HG03108 (cell line): ENCODE measurements at regions not wholly inside any gene's neighbourhood (a gene's known extent, or its start where the extent isn't known, plus 50 kb on each side); places are given as distances from the start of the nearest gene placed in this dataset.

Experiments used
- ATAC-seq: cut with Tn5 transposase; IDR thresholded peaks from one replicate; pipeline ENCODE4 v1.9.1; 2021; ENCODE audit warnings: moderate library complexity; ENCODE audit not compliant: unreplicated experiment

DNA sequence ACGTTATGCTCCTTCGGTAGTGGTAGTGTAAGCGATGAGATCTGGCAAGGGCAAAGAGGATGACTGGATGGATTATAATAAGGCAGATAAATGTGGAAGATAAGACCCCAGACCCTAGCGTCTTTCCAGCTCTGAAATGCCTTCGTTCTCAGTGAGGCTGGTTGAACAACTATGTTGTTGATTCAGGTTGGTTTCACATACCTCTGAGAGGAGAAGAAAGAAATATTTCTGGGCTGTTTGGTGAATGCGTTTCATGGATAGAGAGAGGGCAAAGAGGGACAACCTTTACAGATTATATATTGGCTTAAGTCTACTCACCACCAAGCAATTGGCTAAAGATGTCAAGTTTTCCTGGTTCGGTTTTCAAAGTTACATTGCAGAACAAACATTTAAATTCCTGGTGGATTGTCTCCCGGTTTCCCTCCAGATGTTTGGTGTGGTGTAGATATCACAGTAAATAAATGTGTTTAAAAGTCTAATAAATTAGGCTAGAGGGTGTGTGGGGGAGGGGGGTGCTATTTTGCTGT is 190.1 kb upstream of the GLI2 start:
- no peak for ATAC-seq

DNA sequence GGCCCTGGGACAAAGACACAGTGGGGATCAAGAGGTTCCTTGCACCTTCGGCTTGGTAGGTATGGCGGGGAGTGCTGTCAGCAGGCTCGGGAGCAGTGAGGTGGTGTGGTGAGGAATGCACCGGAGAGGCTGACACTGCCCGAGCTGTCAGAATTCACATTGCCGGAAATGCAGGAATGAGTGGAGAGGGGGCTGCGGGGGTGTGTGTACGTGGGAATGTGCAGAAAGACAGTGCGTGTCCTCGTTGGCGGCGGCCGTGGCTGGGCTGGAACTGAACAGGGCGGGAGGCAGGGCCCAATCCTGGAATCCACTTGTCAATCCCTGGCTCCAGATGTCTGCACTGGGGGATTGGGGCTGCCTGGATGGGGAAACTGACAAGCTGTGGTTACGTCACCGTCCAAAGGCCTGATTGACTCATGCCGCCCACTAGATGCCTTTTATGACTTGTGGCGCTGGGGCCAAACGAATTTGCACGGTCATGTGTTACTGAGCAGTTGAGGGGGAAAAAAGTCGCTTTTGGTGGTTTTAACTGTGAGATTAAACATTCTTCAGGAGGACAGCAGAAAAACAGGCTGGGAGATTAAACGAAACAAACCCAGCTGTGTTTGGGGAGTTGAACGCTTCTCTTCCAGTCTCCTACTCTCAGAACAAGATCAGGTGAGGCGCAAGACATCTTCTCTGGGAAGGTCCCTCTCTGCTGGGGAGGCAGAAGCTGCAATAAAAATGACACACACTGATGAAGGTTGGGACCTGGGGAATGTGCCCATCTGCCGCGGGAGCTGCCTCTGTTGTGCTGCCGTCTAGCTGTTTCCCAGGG is 189.4 kb upstream of the GLI2 start:
- ATAC-seq, result no peak

DNA sequence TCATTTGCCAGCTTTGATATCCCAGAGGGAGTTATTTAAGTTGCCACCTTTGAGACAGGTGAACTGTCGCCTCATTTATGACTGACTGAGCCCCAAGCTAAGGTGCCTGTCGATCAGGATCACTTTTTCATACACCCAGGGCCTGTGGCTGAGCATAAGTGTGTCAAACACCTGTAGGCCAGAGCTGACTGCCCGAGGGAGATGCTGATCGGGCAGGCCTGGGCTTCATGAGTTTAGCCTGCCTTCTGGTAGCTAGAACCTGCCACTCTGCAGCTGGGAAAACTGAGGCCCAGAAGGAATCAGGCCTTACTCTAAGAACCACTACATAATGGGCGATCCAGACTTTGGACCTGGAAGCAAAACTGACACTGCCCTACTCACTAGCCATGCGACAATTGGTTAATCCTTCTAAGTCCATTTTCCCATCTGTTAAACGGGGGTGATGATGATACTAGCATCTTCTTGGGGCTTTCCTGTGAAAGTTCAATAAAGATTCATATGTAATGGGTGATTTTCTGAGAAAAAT is 188.7 kb upstream of the GLI2 start:
- no peak for ATAC-seq

DNA sequence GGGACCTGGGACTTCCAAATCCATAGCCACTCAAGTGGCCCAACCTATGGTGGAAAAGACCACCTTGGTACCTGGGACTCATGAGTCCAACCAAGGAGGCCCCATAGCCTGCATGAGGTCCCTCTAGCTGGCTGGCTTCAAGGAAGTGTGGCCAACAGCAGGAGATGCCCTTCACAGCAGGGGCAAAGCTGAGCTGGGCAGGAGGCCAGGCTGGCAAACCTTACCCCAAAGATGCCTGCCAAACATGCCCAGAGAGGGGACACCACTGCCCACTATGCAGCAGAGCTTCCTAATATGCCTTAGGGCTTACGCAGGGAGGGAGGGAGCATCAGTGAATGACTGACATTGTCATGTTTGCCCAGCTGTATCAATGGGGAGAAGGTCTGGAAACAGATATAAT is 188.0 kb upstream of the GLI2 start:
- ATAC-seq, result no peak

DNA sequence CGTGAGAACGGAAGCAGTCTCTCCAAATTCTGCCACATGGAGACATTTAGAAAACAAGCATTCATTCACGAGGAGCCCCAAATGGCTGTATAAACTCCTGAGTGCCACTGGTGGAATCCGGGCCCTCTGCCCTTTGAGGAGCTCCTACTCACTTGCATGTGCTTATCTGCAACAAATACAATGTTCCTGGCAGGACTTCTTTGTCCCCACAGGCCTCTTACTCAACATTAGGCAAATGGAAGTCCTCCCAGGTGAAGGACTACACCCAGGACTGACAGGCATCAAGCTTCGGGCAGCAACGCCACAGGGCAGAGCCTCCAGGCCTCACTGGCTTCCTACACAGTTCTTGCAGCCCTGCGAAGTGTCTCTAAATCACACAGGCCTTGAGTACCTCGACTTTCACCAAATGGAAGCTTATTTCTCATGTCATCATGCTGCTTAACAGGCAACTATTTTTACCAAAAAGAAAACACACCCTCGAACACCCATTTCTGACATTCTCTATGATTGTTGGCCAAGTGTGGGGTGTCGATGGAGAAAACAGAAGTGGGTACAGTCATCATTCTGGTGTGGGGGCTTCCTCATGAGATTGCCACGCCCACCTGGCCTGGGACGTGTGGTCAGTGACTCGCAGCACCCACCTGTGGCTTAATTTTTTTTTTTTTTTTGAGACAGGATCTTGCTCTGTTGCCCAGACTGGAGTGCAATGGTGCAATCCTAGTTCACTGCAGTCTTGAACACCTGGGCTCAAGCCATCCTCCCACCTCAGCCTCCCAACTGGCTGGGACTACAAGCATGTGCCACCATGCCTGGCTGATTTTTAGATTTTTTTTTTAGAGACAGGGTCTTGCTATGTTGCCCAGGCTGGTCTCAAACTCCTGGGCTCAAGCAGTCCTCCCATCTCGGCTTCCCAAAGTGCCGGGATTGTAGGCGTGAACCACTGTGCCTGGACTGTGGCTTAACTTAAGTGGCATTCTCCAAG is 186.8 kb upstream of the GLI2 start:
- no peak for ATAC-seq

DNA sequence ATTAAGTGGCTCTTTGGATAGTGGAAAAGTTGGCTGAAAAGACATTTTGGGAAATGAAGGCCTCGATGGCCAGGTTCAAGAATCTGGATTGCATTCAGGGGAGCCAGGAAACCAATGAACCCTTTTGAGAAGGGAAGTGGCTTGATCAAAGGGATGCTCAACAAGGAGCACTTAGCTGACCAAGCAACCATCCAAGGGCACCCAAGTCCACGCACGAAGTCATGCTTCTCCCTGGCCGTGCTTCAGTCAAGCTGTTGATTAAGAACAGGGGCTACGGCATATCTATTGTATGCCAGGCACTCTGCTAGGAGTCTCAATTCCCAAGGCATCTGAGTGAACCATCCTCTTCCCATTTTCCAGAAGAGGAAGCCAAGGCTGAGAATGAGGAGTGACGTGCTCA is 185.8 kb upstream of the GLI2 start:
- no peak for ATAC-seq

DNA sequence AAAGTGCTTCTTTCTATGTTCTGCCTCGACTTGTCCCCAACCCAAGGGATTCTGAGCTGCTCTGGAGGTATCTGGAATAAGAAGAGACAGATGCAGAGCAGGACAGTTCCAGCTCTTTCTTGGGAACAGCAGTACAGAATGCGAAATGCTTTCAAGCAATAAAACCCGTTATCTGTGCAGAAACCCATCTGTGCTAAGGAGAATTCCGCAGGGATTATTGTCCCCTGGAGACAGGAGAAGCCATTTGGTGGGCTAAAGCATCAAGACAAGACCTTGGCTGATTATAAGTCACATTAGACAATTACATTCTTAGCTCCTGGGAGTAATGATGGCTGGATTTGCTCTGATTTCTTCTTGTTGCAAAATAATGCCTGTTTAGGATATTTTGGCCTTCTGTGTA is 185.4 kb upstream of the GLI2 start:
- ATAC-seq, result no peak

DNA sequence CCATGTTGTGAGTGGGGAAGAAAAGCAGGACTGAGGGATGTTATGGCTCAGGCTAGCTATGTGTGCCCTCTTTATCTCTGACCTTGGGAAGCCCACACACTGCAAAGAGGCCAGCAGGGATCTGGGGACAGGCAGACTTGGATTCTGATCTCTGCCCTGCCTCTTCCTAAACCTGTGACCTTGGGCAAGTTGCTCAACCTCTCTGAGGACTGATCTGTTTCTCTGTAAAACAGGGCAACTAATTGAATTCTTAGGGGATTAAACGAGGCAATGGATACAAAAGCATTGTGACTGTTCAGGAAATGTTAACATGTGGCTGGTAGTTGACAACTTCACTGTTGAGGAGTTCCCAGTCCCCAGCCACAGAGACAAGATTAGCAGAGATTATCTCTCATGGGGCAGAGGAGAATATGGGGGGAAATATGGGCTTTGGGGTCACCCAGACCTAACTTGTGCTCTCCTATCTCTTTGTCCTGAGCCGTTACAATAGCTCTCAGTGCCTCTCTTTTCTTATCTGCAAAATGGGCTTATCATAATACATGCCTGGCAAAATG is 184.7 kb upstream of the GLI2 start:
- no peak for ATAC-seq

DNA sequence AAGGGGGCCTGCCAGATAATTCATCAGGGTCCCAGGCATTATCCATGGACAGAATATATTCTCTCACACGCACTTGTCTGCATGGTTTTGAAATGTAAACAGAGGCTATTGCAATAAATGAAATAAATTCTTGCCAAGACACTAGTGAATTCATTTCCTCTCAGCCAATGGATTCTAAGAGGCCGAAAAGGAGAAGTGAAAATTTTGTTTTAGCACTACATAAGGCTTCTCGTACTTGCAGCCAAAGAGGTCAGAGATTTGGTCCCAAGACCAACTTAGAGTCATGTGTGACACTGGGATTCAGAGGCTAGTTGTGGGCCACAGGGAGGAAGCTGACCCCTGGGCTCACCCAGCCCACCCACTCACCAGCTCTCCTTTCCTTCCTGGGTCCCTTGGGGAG is 184.1 kb upstream of the GLI2 start:
- ATAC-seq, result no peak

DNA sequence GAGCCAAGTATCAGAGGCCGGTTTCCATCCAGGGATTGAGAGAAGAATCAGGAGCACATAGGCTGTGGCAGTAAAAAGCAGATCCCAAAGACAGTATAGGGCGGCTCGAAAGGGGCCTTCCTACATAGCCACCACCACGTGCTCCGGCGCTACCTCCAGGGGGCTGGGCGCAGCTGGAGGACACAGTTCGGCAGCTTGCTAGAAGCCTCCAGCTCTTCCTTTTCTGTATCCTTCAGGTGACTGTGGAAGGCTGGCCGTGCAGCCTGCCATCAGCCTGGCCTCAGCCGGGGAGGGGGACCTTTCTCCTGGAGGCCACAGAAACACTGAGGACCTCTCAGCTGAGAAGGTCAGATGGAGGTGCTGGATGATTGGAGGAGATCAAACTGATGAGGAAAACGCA is 183.6 kb upstream of the GLI2 start:
- ATAC-seq, result no peak

DNA sequence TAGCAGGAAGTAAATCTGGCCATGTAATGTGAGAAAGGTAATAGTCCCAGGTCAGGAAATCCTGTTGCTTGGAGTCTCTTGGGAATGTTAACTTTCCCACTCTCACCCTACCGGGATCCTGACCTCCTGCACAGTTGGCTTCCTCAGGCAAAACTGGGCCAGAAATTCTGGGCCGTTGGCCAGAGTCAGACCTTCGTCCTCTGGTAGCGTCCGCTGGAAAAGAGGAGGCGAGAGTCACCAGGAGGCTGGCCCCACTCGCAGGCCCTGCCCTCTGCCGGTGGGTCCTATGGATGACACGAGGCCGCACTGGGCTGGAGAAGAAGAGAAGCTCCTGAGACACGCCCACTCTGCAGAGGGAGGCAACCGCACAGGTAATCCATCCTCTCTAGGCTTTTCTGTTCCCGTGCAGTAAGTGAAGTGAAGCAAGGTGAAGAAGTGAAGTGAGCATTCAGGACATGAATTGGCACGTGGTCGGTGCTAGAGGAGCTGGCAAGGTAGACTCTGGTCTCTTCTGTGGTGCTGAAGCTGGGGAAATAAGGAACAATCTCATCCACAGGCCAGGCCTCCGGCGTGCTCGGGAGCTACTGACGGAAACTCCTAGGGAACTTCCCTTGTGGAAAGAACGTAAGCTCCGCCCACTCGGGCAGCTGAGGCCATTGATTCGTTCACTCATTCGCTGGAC is 182.7 kb upstream of the GLI2 start:
- ATAC-seq, result no peak

DNA sequence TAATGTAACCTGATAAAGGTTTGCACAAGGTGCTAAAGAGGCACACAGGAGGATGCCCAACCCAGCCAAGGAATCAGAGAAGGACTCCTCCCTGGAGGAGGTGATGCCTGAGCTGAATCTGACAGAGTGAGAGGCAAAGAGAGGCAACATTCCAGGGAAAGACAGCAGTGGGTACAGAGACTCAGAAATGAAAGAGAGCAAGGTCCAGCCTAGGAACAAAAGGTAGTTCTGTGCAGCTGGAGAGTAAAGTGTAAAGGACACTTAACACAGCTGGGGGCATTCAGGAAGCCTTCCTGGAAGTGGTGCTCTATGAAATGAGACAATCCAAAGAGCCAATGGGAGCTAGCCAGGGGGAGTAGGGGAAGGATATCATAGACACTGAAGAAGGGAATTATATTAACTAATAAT is 181.0 kb upstream of the GLI2 start:
- ATAC-seq, result no peak

DNA sequence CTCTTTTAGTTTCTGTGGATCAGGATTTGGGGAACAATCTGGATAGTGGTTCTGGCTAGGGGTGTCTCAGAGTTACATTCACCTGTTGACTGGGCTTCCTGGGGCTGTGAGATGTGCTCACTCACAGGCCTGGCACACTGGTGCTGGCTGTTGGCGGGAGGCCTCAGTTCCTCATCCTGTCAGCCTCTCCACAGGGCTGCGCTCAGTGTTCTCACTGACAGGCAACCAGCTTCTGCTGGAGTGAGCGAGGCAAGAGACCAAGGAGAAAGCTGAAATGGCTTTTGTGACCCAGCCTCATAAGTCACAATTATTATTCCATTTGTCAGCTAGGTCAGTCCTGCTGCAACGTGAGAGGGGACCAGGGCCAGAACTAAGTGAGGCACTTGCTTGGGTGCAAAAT is 180.6 kb upstream of the GLI2 start:
- no peak for ATAC-seq

DNA sequence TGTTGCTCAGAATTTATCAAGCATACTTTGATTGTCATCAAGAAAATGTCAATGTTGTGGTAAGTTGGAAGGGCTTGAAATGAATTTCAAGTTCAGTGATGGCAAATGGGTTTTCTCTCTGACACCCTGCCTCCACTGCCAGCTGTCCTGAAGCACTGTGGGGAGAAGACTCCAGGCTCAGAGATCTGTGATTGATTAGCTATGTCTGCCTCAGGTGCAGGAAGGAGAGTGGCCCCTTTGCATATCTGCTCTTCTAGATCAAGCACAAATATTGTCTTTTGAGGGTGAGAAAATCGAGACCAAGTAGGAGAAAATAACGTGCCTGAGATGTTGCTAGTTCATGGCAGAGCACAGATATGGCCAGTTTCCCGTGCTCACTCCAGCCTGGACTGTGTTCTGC is 178.8 kb upstream of the GLI2 start:
- ATAC-seq, result no peak

DNA sequence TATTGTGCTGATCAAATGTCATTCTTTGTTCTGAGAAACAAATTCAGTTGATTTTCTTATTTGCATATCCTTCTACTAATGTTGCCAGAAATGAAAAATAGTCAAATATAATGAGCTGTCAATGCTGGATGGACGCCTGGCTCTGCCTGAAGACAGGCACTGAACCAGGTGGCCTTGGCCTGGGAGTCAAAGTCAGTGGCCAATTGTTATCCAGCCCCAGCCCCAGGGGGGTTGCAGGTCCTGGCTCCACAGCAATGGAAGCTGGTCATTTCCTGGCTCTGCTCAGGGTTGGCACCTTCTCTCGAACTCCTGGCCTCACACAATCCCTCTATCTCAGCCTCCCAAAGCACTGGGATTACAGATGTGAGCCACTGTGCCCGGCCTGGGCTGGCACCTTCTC is 176.8 kb upstream of the GLI2 start:
- ATAC-seq, result no peak

DNA sequence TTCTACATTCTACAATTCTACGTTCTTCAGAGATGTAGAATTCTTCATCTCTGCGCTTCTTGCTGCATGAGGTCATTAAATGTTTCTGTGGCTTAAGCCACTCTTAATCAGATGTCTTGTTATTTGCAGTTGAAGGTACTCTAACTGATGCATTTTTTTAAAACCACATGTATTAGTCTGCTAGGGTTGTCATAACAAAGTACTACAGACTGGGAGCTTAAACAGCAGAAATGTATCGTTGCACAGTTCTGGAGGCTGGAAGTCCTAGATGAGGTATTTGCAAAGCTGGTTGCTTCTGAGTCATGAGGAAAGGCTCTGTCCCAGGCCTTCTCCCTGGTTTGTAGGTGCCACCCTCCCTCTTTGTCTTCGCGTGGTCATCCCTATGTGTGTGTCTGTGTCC is 176.3 kb upstream of the GLI2 start:
- ATAC-seq, result no peak

DNA sequence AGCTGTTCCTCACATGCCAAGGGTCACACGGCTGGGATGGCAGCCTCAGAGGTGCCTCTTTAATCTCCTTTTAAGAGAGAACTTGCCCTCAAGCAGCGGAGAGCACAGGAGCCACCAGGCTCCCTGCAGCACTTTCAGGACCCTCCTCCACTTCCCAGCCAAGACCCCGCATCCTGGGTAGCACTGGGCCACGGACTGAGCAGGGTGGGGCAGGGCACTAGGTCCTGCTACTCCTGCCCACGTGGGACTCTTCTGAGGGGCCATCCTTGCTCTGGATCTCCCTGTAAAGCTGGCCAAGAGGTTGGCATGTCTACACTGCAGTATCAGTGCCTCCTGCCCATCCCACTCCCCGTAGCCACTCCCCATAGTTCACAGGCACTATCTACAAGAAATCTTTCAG is 175.3 kb upstream of the GLI2 start:
- no peak for ATAC-seq

DNA sequence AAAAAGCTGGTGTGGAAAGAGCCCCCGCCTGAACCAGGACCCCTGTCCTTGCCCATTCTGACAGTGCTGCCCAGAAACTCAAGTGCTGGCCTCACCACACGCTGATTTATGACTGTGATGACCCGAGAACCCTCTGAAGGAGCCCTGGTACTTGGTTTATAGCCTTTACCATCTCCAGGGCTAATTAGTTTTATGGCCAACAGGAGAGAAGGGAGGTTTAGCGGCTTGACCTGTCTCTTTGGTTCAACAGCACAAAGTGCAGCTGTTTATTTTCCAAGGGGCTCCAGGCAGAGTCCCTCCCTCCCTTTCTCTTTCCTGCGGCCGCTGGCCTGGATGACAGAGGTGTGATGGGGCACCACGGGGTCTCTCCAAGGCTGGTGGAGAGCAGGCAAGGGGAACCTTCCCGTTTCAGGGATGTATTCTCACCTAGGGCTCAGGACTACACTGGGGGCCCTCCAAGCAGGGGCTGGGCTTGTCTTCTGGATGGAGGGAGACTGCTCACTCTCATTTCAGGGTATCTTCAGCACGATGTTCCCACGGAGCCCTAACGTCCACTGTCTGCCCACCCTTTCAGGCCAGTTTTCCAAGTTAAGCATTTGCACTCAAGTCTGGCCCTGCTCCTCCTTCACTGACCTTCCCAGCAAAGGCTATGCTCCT is 174.2 kb upstream of the GLI2 start:
- ATAC-seq, result no peak

DNA sequence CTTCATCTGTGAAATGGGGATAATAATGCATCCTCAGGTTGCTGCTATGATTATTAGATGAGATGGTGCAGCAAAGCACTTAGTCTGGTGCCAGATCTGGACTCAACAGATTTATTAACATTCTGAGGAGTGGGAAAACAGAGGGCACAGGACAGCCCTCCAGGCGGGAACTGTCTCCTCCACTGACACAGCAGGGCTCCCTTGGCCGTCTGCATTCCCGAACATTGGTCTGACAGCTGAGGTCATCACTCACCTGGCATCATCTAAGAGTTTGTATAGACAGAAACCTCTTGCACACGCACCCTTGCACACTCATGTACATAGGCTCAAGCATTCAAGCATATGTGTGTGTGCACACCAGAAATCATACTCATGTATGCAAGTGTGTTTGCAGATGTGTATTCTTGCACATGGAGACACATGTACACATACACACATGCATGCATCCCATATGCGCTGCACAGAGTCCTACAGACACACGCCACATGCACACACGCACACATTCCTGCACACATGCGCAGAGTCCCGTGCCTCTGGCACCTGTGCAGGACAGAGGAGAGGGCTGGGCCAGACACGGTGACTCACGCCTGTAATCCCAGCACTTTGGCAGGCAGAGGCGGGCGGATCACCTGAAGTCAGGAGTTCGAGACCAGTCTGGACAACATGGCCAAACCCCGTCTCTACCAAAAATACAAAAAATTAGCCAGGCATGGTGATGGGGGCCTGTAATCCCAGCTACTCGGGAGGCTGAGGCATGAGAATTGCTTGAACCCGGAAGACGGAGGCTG is 173.3 kb upstream of the GLI2 start:
- no peak for ATAC-seq
